BE2C (cell line): ENCODE measurements at regions not wholly inside any gene's neighbourhood (a gene's known extent, or its start where the extent isn't known, plus 50 kb on each side); places are given as distances from the start of the nearest gene placed in this dataset.

Experiments used
- DNase-seq: peaks from one replicate; pipeline ENCODE4 v3.0.0-alpha.2; 2020
- H3K27me3 ChIP-seq: fragments of 250-450 bp; sonication (Bioruptor Pico); 2 replicates; pipeline ENCODE4 v1.5.1; 2020; ENCODE audit warnings: mild to moderate bottlenecking
- H3K36me3 ChIP-seq: fragments of 250-450 bp; sonication (Bioruptor Pico); 2 replicates; pipeline ENCODE4 v1.5.1; 2020; ENCODE audit warnings: mild to moderate bottlenecking
- H3K4me1 ChIP-seq: fragments of 250-450 bp; sonication (Bioruptor Pico); 2 replicates; pipeline ENCODE4 v1.5.1; 2020
- H3K4me3 ChIP-seq: 2 replicates; pipeline ENCODE4 v1.5.1; 2011; ENCODE audit warnings: low read depth, low read length
- H3K9me3 ChIP-seq: fragments of 250-450 bp; sonication (Bioruptor Pico); 2 replicates; pipeline ENCODE4 v1.5.1; 2020
- CTCF ChIP-seq: IDR thresholded peaks from 2 replicates; pipeline ENCODE4 v1.5.1; 2012; ENCODE audit warnings: mild to moderate bottlenecking, low read depth, low read length

GRCh38 chr3:31450345-31450744 lies 82.4 kb upstream of the STT3B start:
- TF ChIP-seq CTCF, result no peak
- Histone ChIP-seq H3K4me1 (no peaks in the 10 kb centered on the region), H3K36me3 (no peaks in the 10 kb centered on the region), H3K4me3 (no peak overlapping the region), H3K27me3 (no peaks in the 10 kb centered on the region), H3K9me3 (no peaks in the 10 kb centered on the region)
- no peak for DNase-seq

- H3K4me1 ChIP-seq, result no peaks in the 10 kb centered on the region
- no peaks in the 10 kb centered on the region for H3K27me3 ChIP-seq
- H3K36me3 ChIP-seq, result no peaks in the 10 kb centered on the region
- no peak for TF ChIP-seq CTCF
- no peak overlapping the region for H3K4me3 ChIP-seq
- DNase-seq, result no peak
- no peaks in the 10 kb centered on the region for H3K9me3 ChIP-seq
These were observed 80.1 kb upstream of the STT3B start for GRCh38 chr3:31452495-31453106.

- Histone ChIP-seq H3K4me3 (no peak overlapping the region), H3K36me3 (no peaks in the 10 kb centered on the region), H3K4me1 (no peaks in the 10 kb centered on the region), H3K9me3 (no peaks in the 10 kb centered on the region), H3K27me3 (no peaks in the 10 kb centered on the region)
- TF ChIP-seq CTCF, result no peak
- no peak for DNase-seq
These were observed 79.3 kb upstream of the STT3B start for GRCh38 chr3:31453430-31453829.

GRCh38 chr3:31455524-31455923 lies 77.2 kb upstream of the STT3B start:
- Histone ChIP-seq H3K4me1 (no peaks in the 10 kb centered on the region), H3K27me3 (no peaks in the 10 kb centered on the region), H3K4me3 (no peak overlapping the region), H3K9me3 (no peaks in the 10 kb centered on the region), H3K36me3 (no peaks in the 10 kb centered on the region)
- no peak for TF ChIP-seq CTCF
- no peak for DNase-seq

- no peak for DNase-seq
- H3K27me3 ChIP-seq, result no peaks in the 10 kb centered on the region
- TF ChIP-seq CTCF, result no peak
- H3K36me3 ChIP-seq, result no peaks in the 10 kb centered on the region
- no peaks in the 10 kb centered on the region for H3K9me3 ChIP-seq
- H3K4me3 ChIP-seq, result no peak overlapping the region
- no peaks in the 10 kb centered on the region for H3K4me1 ChIP-seq
These were observed 76.4 kb upstream of the STT3B start for GRCh38 chr3:31456373-31456772.

- Histone ChIP-seq H3K4me3 (no peak overlapping the region), H3K9me3 (no peaks in the 10 kb centered on the region), H3K27me3 (no peaks in the 10 kb centered on the region), H3K4me1 (no peaks in the 10 kb centered on the region), H3K36me3 (no peaks in the 10 kb centered on the region)
- DNase-seq, result no peak
- no peak for TF ChIP-seq CTCF
These were observed 71.3 kb upstream of the STT3B start for GRCh38 chr3:31461426-31461825.
